Activated CD4-positive, alpha-beta T cell treated with anti-CD3 and anti-CD28 coated beads, Interleukin-2, amount 10 ng/mL, durations not matched to agents 7 days and 5 days (primary cell): ENCODE measurements at regions not wholly inside any gene's neighbourhood (a gene's known extent, or its start where the extent isn't known, plus 50 kb on each side); places are given as distances from the start of the nearest gene placed in this dataset.
"Not testable (repeated sequence)": the region's sequence is repeated elsewhere in the genome, so short reads cannot be mapped to it uniquely, and the experiment has no call there.

ENCODE experiments used
- CTCF ChIA-PET: fragments of 350-600 bp; sonication (Branson Sonifier 250); formaldehyde crosslinking; loops from one replicate; lab custom pipeline; 2021; ENCODE audit warnings: antibody characterized with exemption; lab: Charles Lee
- POLR2A ChIA-PET: fragments of 350-600 bp; sonication (Branson Sonifier 250); formaldehyde crosslinking; loops from one replicate; lab custom pipeline; 2021; ENCODE audit warnings: antibody characterized with exemption; lab: Charles Lee
- DNase-seq: peaks from one replicate; pipeline ENCODE4 v3.0.0-alpha.2; 2020
- H3K27ac Mint-ChIP-seq: one replicate; pipeline ENCODE4 v1.8.0; 2021; ENCODE audit warnings: mild to moderate bottlenecking, moderate library complexity, mixed read lengths
- H3K27me3 Mint-ChIP-seq: one replicate; pipeline ENCODE4 v1.8.0; 2021; ENCODE audit warnings: mixed read lengths
- H3K36me3 Mint-ChIP-seq: one replicate; pipeline ENCODE4 v1.8.0; 2021; ENCODE audit warnings: low read depth, mixed read lengths
- H3K4me1 Mint-ChIP-seq: one replicate; pipeline ENCODE4 v1.8.0; 2021; ENCODE audit warnings: mixed read lengths
- H3K4me3 Mint-ChIP-seq: one replicate; pipeline ENCODE4 v1.8.0; 2021; ENCODE audit warnings: mild to moderate bottlenecking, moderate library complexity, mixed read lengths
- H3K9me3 Mint-ChIP-seq: one replicate; pipeline ENCODE4 v1.8.0; 2021; ENCODE audit warnings: mixed read lengths

- POLR2A ChIA-PET, H3K9me3 Mint-ChIP-seq, H3K27me3 Mint-ChIP-seq, CTCF ChIA-PET, H3K36me3 Mint-ChIP-seq, H3K4me3 Mint-ChIP-seq, DNase-seq, H3K27ac Mint-ChIP-seq, H3K4me1 Mint-ChIP-seq: not testable (repeated sequence)
Measured at GRCh38 chrX:36904561-36904960, 103.6 kb upstream of the FAM47C start.

GRCh38 chrX:36908801-36909675 is 99.1 kb upstream of the FAM47C start:
- CTCF ChIA-PET, result no interaction called here
- no peaks in the 10 kb centered on the region for H3K4me1 Mint-ChIP-seq

GRCh38 chrX:36909676-36910030 is 98.5 kb upstream of the FAM47C start:
- POLR2A ChIA-PET, result no interaction called here
- H3K4me3 Mint-ChIP-seq, result no peak overlapping the region
- DNase-seq, result no peak

More at GRCh38 chrX:36908801-36909675, 99.1 kb upstream of the FAM47C start:
- Mint-ChIP-seq H3K36me3 (no peaks in the 10 kb centered on the region), H3K27me3 (no peaks in the 10 kb centered on the region), H3K27ac (no peak overlapping the region), H3K9me3 (no peaks in the 10 kb centered on the region), H3K4me3 (no peak overlapping the region)
- no peak for DNase-seq
- POLR2A ChIA-PET, result no interaction called here

GRCh38 chrX:36913551-36913950 is 94.6 kb upstream of the FAM47C start:
- H3K4me1 Mint-ChIP-seq, result no peaks in the 10 kb centered on the region
- ChIA-PET POLR2A (no interaction called here), CTCF (no interaction called here)
- H3K4me3 Mint-ChIP-seq, result no peak overlapping the region
- DNase-seq, result no peak
- H3K27ac Mint-ChIP-seq, result no peak overlapping the region
- H3K27me3 Mint-ChIP-seq, result no peaks in the 10 kb centered on the region
- no peaks in the 10 kb centered on the region for H3K9me3 Mint-ChIP-seq
- H3K36me3 Mint-ChIP-seq, result no peaks in the 10 kb centered on the region

More at GRCh38 chrX:36909676-36910030, 98.5 kb upstream of the FAM47C start:
- CTCF ChIA-PET, result no interaction called here
- Mint-ChIP-seq H3K27ac (no peak overlapping the region), H3K9me3 (no peaks in the 10 kb centered on the region), H3K4me1 (no peaks in the 10 kb centered on the region), H3K27me3 (no peaks in the 10 kb centered on the region), H3K36me3 (no peaks in the 10 kb centered on the region)

- CTCF ChIA-PET, result no interaction called here
- H3K9me3 Mint-ChIP-seq, result no peaks in the 10 kb centered on the region
- no peaks in the 10 kb centered on the region for H3K36me3 Mint-ChIP-seq
Measured at GRCh38 chrX:36916941-36917340, 91.2 kb upstream of the FAM47C start.

GRCh38 chrX:36927712-36928111 is 80.5 kb upstream of the FAM47C start:
- Mint-ChIP-seq H3K27me3 (no peaks in the 10 kb centered on the region), H3K4me1 (no peaks in the 10 kb centered on the region), H3K4me3 (no peak overlapping the region), H3K27ac (no peak overlapping the region), H3K9me3 (no peaks in the 10 kb centered on the region), H3K36me3 (no peaks in the 10 kb centered on the region)
- no peak for DNase-seq
- POLR2A ChIA-PET, result no interaction called here
- CTCF ChIA-PET, result no interaction called here

More at GRCh38 chrX:36916941-36917340, 91.2 kb upstream of the FAM47C start:
- H3K27me3 Mint-ChIP-seq, result no peaks in the 10 kb centered on the region
- POLR2A ChIA-PET, result no interaction called here
- no peak overlapping the region for H3K27ac Mint-ChIP-seq
- DNase-seq, result no peak
- H3K4me1 Mint-ChIP-seq, result no peaks in the 10 kb centered on the region
- no peak overlapping the region for H3K4me3 Mint-ChIP-seq

GRCh38 chrX:36930491-36930890 is 77.7 kb upstream of the FAM47C start:
- H3K36me3 Mint-ChIP-seq, result no peaks in the 10 kb centered on the region
- DNase-seq, result no peak
- H3K9me3 Mint-ChIP-seq, result no peaks in the 10 kb centered on the region
- no peak overlapping the region for H3K27ac Mint-ChIP-seq
- CTCF ChIA-PET, result no interaction called here
- POLR2A ChIA-PET, result no interaction called here
- H3K27me3 Mint-ChIP-seq, result no peaks in the 10 kb centered on the region
- H3K4me3 Mint-ChIP-seq, result no peak overlapping the region
- H3K4me1 Mint-ChIP-seq, result no peaks in the 10 kb centered on the region

- Mint-ChIP-seq H3K4me3 (no peak overlapping the region), H3K36me3 (no peaks in the 10 kb centered on the region), H3K27ac (no peak overlapping the region), H3K4me1 (no peaks in the 10 kb centered on the region), H3K27me3 (no peaks in the 10 kb centered on the region), H3K9me3 (no peaks in the 10 kb centered on the region)
- CTCF ChIA-PET, result no interaction called here
- DNase-seq, result no peak
- POLR2A ChIA-PET, result no interaction called here
Measured at GRCh38 chrX:36947214-36947613, 61.0 kb upstream of the FAM47C start.

GRCh38 chrX:36950495-36951253 is 57.5 kb upstream of the FAM47C start:
- H3K36me3 Mint-ChIP-seq, result no peaks in the 10 kb centered on the region
- no peak overlapping the region for H3K4me3 Mint-ChIP-seq
- POLR2A ChIA-PET, result no interaction called here
- no peaks in the 10 kb centered on the region for H3K4me1 Mint-ChIP-seq
- no peak for DNase-seq
- CTCF ChIA-PET, result interaction anchor here (0.5 kb wide), 1 partner anchor 1722 kb away, joined by 3 read pairs; no protein-coding TSS in a partner anchor
- no peaks in the 10 kb centered on the region for H3K27me3 Mint-ChIP-seq
- no peak overlapping the region for H3K27ac Mint-ChIP-seq
- H3K9me3 Mint-ChIP-seq, result no peaks in the 10 kb centered on the region

GRCh38 chrX:36957425-36958328 is 50.5 kb upstream of the FAM47C start:
- no peak for DNase-seq
- Mint-ChIP-seq H3K36me3 (no peaks in the 10 kb centered on the region), H3K27me3 (peaks cover 15% of the 10 kb centered on the region), H3K9me3 (no peaks in the 10 kb centered on the region), H3K4me3 (no peak overlapping the region), H3K4me1 (no peaks in the 10 kb centered on the region), H3K27ac (no peak overlapping the region)
- ChIA-PET POLR2A (no interaction called here), CTCF (no interaction called here)
